Neural progenitor cell (in vitro differentiated cells): ENCODE measurements at regions not wholly inside any gene's neighbourhood (a gene's known extent, or its start where the extent isn't known, plus 50 kb on each side); places are given as distances from the start of the nearest gene placed in this dataset.

Experiments
- EZH2 ChIP-seq: fragments of 200-600 bp; sonication (generic); IDR thresholded peaks from 2 replicates; pipeline ENCODE4 v1.6.1; 2017; ENCODE audit warnings: antibody characterized with exemption, mild to moderate bottlenecking, moderate library complexity
- TF ChIP-seq, protein P1 (sequence below): fragments of 200-600 bp; sonication (generic); IDR thresholded peaks from 2 replicates; pipeline ENCODE4 v1.5.1; 2017; ENCODE audit warnings: antibody characterized with exemption, mild to moderate bottlenecking

DNA sequence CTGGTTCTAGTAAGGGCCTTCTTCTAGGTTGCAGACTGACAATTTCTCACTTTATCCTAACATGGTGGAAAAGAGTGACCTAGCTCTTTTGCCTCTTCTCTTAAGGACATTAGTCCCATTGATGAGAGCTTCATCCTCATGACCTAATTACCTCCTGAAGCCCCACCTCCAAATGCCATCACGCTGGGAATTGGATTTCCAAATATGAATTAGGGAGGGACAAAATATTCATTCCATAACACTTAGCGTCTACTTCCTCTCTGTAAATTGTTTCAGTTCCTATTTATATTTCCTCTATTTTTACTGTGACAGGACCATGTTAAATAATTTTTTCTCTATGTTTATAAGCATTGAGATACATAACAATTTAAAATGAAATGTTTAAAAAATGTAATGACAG, 408.8 kb downstream of the CDH10 start:
- TF ChIP-seq, protein P1, sequence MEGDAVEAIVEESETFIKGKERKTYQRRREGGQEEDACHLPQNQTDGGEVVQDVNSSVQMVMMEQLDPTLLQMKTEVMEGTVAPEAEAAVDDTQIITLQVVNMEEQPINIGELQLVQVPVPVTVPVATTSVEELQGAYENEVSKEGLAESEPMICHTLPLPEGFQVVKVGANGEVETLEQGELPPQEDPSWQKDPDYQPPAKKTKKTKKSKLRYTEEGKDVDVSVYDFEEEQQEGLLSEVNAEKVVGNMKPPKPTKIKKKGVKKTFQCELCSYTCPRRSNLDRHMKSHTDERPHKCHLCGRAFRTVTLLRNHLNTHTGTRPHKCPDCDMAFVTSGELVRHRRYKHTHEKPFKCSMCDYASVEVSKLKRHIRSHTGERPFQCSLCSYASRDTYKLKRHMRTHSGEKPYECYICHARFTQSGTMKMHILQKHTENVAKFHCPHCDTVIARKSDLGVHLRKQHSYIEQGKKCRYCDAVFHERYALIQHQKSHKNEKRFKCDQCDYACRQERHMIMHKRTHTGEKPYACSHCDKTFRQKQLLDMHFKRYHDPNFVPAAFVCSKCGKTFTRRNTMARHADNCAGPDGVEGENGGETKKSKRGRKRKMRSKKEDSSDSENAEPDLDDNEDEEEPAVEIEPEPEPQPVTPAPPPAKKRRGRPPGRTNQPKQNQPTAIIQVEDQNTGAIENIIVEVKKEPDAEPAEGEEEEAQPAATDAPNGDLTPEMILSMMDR: no peak
- no peak for TF ChIP-seq EZH2
